ENCODE measurements at regions not wholly inside any gene's neighbourhood (a gene's known extent, or its start where the extent isn't known, plus 50 kb on each side); places are given as distances from the start of the nearest gene placed in this dataset.

DNA sequence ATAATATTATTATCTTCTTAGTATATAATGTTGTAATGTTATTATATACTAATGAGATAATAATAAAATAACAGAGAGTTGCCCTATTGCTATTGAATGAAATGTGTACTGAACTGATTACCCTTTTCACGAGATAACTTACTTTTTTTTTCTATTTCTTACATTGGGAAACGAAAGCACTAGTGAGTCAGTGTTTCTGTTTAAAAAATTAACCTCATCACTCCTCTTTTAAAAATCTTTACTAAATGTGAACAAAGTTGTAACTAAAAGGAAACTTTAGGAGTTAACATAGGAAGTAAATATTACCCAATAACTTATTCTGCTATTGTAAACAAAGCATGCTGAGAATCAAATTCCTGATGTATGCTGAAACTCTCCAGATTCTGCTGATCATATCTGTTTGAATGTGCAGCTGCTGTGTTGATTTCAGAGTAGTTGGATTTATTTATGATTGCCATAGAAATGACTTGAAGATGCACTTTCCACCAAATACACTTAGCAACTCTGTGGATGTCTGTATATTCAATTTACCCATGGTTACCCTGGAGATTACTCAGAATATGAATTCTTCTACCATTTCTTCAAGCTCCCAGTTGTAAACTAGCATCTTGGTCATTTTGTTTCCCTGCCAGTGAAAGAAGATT is 523.4 kb downstream of the TENT5A start:
- Mint-ChIP-seq H3K4me1 (ENCODE audit: insufficient read depth, unreplicated experiment) (peaks cover 5% of the 10 kb centered on the region), H3K36me3 (ENCODE audit: insufficient read depth, unreplicated experiment) (no peaks in the 10 kb centered on the region), H3K9me3 (ENCODE audit: unreplicated experiment) (peaks cover 6% of the 10 kb centered on the region), H3K4me3 (ENCODE audit: unreplicated experiment) (peak overlapping the region; percentile 26), H3K27ac (ENCODE audit: low read depth, unreplicated experiment) (no peak overlapping the region), H3K27me3 (ENCODE audit: insufficient read depth, unreplicated experiment) (no peaks in the 10 kb centered on the region)
- no TSS peak for BruUV-seq (replicated peaks)
- intact Hi-C loops (cut with micrococcal nuclease), result no loop called here
- peak; percentile 14 for DNase-seq (ENCODE audit: unreplicated experiment)
- POLR2A ChIA-PET, result no interaction called here
- TF ChIP-seq, protein P1, sequence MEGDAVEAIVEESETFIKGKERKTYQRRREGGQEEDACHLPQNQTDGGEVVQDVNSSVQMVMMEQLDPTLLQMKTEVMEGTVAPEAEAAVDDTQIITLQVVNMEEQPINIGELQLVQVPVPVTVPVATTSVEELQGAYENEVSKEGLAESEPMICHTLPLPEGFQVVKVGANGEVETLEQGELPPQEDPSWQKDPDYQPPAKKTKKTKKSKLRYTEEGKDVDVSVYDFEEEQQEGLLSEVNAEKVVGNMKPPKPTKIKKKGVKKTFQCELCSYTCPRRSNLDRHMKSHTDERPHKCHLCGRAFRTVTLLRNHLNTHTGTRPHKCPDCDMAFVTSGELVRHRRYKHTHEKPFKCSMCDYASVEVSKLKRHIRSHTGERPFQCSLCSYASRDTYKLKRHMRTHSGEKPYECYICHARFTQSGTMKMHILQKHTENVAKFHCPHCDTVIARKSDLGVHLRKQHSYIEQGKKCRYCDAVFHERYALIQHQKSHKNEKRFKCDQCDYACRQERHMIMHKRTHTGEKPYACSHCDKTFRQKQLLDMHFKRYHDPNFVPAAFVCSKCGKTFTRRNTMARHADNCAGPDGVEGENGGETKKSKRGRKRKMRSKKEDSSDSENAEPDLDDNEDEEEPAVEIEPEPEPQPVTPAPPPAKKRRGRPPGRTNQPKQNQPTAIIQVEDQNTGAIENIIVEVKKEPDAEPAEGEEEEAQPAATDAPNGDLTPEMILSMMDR (IDR thresholded peaks at IDR 0.05; ENCODE audit: unreplicated experiment), result no peak
- CTCF ChIA-PET, result no interaction called here

DNA sequence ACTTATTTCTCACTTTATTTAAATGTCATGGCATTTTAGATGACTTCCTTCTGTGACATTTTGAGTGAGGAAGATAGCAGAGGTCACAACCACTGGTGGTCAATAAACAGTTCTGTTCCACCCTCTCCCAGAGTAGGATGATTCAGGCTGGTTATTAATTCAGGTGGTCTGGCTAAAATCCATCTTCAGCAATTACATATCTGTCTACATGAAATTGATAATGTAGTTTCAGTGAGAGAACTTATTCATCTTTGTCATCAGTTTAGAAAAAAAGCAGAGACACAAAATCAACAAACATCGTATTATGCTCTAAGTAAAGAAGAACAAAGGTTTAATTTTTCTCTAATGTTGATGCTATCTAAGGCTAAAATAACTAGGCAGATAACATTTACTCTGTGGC is 525.5 kb downstream of the TENT5A start:
- ChIA-PET CTCF (no interaction called here), POLR2A (no interaction called here)
- peaks cover 5% of the 10 kb centered on the region for H3K4me1 Mint-ChIP-seq (ENCODE audit: insufficient read depth, unreplicated experiment)
- H3K9me3 Mint-ChIP-seq (ENCODE audit: unreplicated experiment), result peaks cover 6% of the 10 kb centered on the region
- no peaks in the 10 kb centered on the region for H3K27me3 Mint-ChIP-seq (ENCODE audit: insufficient read depth, unreplicated experiment)
- intact Hi-C loops (cut with micrococcal nuclease), result no loop called here
- H3K27ac Mint-ChIP-seq (ENCODE audit: low read depth, unreplicated experiment), result no peak overlapping the region
- BruUV-seq (replicated peaks), result no TSS peak
- no peak for DNase-seq (ENCODE audit: unreplicated experiment)
- no peak overlapping the region for H3K4me3 Mint-ChIP-seq (ENCODE audit: unreplicated experiment)
- no peaks in the 10 kb centered on the region for H3K36me3 Mint-ChIP-seq (ENCODE audit: insufficient read depth, unreplicated experiment)
- TF ChIP-seq, protein P1 (IDR thresholded peaks at IDR 0.05; ENCODE audit: unreplicated experiment), result no peak

DNA sequence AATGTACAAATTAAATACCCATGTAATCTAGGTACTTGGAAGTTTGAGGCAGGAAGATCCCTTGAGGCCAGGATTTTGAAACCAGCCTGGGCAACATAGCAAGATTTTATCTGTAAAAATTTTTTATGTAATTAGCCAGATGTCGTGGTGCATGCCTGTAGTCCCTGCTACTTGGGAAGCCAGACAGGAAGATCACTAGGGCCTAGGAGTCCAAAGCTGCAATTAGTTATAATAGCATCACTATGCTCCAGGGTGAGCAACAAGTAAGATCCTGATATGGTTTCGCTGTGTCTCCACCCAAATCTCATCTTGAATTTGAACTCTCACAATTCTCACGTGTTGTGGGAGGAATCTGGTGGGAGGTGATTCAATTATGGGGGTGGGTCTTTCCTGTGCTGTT is 535.8 kb downstream of the TENT5A start:
- H3K27me3 Mint-ChIP-seq (ENCODE audit: insufficient read depth, unreplicated experiment), result no peaks in the 10 kb centered on the region
- H3K36me3 Mint-ChIP-seq (ENCODE audit: insufficient read depth, unreplicated experiment), result no peaks in the 10 kb centered on the region
- no TSS peak for BruUV-seq (replicated peaks)
- TF ChIP-seq, protein P1 (IDR thresholded peaks at IDR 0.05; ENCODE audit: unreplicated experiment), result no peak
- intact Hi-C loops (cut with micrococcal nuclease), result no loop called here
- no peak overlapping the region for H3K4me3 Mint-ChIP-seq (ENCODE audit: unreplicated experiment)
- H3K4me1 Mint-ChIP-seq (ENCODE audit: insufficient read depth, unreplicated experiment), result no peaks in the 10 kb centered on the region
- CTCF ChIA-PET, result interaction anchor here (1.0 kb wide), 1 partner anchor 25 kb away, joined by 5 read pairs; no protein-coding TSS in a partner anchor
- H3K27ac Mint-ChIP-seq (ENCODE audit: low read depth, unreplicated experiment), result no peak overlapping the region
- H3K9me3 Mint-ChIP-seq (ENCODE audit: unreplicated experiment), result peaks cover 9% of the 10 kb centered on the region
- no peak for DNase-seq (ENCODE audit: unreplicated experiment)
- POLR2A ChIA-PET, result no interaction called here

DNA sequence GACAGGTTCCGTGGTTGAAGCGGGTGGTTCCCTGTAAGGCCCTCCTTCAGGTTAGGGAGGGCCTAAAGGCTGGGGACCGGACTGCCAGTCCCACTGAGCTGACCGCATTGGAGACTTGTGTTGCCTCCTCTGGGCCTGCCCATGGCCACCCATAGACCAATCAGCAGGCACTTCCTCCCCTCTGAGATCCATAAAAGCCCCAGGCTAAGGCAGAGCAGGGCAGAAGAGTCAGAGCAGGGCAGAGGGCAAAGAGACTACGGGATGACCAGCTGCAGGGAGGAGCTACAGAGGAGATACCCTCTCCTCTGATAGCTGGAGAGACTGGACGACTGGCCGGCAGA is 537.4 kb downstream of the TENT5A start:
- H3K9me3 Mint-ChIP-seq (ENCODE audit: unreplicated experiment), result peaks cover 9% of the 10 kb centered on the region
- no peaks in the 10 kb centered on the region for H3K36me3 Mint-ChIP-seq (ENCODE audit: insufficient read depth, unreplicated experiment)
- H3K27ac Mint-ChIP-seq (ENCODE audit: low read depth, unreplicated experiment), result no peak overlapping the region
- DNase-seq (ENCODE audit: unreplicated experiment), result no peak
- BruUV-seq (replicated peaks), result no TSS peak
- no peak overlapping the region for H3K4me3 Mint-ChIP-seq (ENCODE audit: unreplicated experiment)
- intact Hi-C loops (cut with micrococcal nuclease), result no loop called here
- H3K4me1 Mint-ChIP-seq (ENCODE audit: insufficient read depth, unreplicated experiment), result no peaks in the 10 kb centered on the region
- CTCF ChIA-PET, result interaction anchor here (0.6 to 0.7 kb wide), 2 partner anchors 825 to 883 kb away, joined by 3 read pairs; no protein-coding TSS in a partner anchor
- H3K27me3 Mint-ChIP-seq (ENCODE audit: insufficient read depth, unreplicated experiment), result no peaks in the 10 kb centered on the region
- POLR2A ChIA-PET, result no interaction called here
- TF ChIP-seq, protein P1 (IDR thresholded peaks at IDR 0.05; ENCODE audit: unreplicated experiment), result no peak

All from MCF 10A (cell line).